HTR-8/SVneo (cell line): ENCODE measurements at regions not wholly inside any gene's neighbourhood (a gene's known extent, or its start where the extent isn't known, plus 50 kb on each side); places are given as distances from the start of the nearest gene placed in this dataset.
"Not testable (repeated sequence)": the region's sequence is repeated elsewhere in the genome, so short reads cannot be mapped to it uniquely, and the experiment has no call there.

ENCODE experiments used
- DNase-seq: peaks from one replicate; pipeline ENCODE4 v3.0.0; 2011; ENCODE audit warnings: low spot score, mixed read lengths; ENCODE audit not compliant: insufficient read length
- FAIRE-seq: peaks from 2 replicates; lab custom pipeline; 2011; peaks lifted over from hg19 to GRCh38; lab: Jason Lieb, UNC

DNA sequence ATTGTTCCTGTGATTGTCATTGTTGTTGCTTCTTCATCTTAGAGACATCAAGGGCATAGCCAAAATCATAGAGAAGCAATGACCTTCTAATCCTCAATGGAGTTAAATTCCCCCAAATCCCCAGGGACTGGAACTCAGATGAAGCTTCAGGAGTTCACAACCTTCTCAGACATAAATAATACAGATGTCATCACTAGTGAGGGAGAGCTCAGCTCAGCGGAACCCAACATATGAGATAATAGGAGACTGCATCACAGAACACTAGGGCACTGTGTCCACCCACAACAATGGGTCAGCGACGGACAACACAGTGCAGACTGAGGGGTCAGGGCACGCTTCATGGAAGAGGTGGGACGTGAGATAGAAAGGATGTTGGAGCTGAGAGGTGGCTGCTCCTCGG, 1290.4 kb upstream of the TMEM132C start:
- FAIRE-seq (no peak), DNase-seq (no peak)

GRCh38 chr12:126979564-126979963, 1287.4 kb upstream of the TMEM132C start:
- not testable (repeated sequence) for DNase-seq

DNA sequence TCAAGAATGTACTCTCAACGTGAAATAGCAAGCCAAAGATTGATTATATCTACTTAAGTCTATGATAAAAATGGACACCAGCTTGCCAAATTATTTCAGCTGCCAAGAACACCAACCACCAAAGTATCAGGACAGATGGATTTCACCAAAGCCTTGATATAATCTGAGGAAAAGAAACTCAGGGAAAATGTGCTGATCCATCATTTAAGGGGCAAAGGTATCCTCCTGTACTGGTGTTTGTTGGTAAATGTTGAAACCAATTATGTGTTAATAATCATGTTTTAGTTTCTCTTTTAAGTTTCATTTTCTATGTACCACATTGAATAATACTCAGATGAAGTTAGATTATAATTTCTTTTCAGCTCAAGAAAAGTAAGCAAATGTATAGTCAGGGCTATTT, 1284.3 kb upstream of the TMEM132C start:
- no peak for FAIRE-seq
- no peak for DNase-seq

More at GRCh38 chr12:126979564-126979963, 1287.4 kb upstream of the TMEM132C start:
- not testable (repeated sequence) for FAIRE-seq

- not testable (repeated sequence) for DNase-seq, FAIRE-seq
Observed at GRCh38 chr12:126983735-126984134, 1283.2 kb upstream of the TMEM132C start.

GRCh38 chr12:126985663-126986062, 1281.3 kb upstream of the TMEM132C start:
- not testable (repeated sequence) for FAIRE-seq, DNase-seq

GRCh38 chr12:126989532-126989931, 1277.4 kb upstream of the TMEM132C start:
- no peak for FAIRE-seq

GRCh38 chr12:126993898-126994297, 1273.1 kb upstream of the TMEM132C start:
- no peak for FAIRE-seq
- DNase-seq, result no peak

More at GRCh38 chr12:126989532-126989931, 1277.4 kb upstream of the TMEM132C start:
- DNase-seq, result no peak

GRCh38 chr12:126994599-126994998, 1272.4 kb upstream of the TMEM132C start:
- FAIRE-seq (no peak), DNase-seq (no peak)

- no peak for DNase-seq
- FAIRE-seq, result no peak
Observed at GRCh38 chr12:126998031-126998430, 1268.9 kb upstream of the TMEM132C start.

GRCh38 chr12:126998747-126999285, 1268.2 kb upstream of the TMEM132C start:
- DNase-seq (no peak), FAIRE-seq (no peak)

GRCh38 chr12:126999352-126999751, 1267.6 kb upstream of the TMEM132C start:
- no peak for DNase-seq
- no peak for FAIRE-seq

DNA sequence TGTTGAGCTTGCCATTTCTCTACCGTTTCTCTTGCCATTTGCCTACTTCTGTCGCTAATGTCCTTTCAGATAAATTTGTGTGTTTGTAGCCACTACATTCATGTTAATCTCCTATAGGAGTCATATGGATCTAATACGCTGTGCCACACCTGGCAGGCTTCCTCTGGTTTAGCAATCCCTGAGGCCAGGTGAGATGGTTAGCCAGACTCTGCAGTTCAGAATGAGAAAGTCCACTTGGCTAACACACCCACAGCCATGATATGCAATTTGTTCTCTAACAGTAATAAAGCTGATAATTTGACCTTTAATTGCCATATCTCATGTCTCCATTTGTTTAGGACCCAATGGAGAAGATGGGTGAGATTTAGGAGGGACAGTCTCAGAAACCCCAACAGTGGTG, 1261.6 kb upstream of the TMEM132C start:
- DNase-seq (no peak), FAIRE-seq (no peak)

GRCh38 chr12:127006972-127007371, 1260.0 kb upstream of the TMEM132C start:
- FAIRE-seq (no peak), DNase-seq (no peak)

DNA sequence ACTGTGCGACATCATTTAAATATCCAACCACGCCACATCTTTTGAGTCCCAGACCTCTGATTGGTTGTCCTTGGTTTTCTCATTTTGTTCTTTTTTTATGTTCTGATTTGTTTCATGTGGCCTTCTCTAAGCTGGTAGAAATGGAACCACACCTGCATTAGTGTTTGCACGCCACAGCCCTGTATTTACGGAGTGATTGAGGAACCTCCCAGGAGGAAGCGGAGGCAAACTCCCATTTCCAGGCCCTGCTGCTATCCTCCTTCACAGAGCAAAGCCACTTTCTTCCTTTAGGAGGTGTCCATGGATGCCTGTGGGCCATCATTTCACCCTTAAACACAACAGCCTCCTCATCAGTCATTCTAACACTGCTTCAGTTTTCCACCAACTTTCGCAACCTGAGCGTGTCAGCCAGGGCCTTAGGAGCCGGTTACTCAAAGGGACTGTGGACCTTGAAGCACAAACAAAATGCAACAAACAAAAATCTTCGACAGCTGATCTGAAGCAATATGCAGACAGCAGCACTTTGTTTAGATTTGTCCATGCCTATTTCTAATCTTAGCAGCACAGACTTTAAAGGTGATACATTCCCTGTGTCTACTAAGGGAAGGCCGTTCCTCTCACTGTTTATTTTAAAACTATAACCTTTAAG, 1258.1 kb upstream of the TMEM132C start:
- DNase-seq (no peak), FAIRE-seq (no peak)

DNA sequence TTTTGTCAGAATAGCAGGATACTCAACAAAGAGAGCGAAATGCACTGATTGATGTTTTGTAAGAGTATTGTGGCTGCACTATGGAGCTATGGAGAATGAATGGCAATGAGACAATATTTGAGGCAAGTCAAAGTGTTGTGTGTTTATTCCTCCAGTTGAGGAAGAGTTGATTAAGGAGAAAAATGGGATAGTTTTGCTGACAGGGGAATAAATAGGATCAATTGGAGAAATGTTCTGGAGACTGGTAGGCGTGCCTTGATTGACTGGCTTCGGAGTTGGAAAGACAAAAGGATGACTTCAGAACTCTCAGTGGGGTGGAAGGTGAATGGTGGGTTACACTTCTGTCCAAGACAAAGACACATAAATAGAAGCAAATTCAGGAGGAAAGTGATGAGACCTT, 1254.9 kb upstream of the TMEM132C start:
- FAIRE-seq, result no peak
- no peak for DNase-seq

GRCh38 chr12:127013197-127013596, 1253.8 kb upstream of the TMEM132C start:
- DNase-seq (no peak), FAIRE-seq (no peak)

DNA sequence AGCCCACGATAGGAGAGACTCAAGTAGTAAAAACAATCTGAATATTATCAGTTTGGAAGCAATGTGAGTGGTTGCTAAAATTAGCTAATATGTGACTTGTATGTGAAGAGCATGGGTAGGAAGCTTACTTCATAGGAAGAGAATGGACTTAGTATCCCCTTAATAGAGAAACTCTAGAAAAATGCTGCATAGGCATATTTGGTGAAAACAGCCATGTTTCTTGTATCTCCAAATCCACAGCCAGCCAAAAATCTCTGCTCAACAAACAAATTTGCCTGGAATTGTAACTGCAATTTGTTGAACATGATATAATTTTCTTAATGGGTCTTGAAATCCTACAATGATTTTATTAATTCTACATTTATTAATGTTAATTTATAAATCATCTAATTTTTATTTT, 1252.9 kb upstream of the TMEM132C start:
- no peak for FAIRE-seq
- no peak for DNase-seq

DNA sequence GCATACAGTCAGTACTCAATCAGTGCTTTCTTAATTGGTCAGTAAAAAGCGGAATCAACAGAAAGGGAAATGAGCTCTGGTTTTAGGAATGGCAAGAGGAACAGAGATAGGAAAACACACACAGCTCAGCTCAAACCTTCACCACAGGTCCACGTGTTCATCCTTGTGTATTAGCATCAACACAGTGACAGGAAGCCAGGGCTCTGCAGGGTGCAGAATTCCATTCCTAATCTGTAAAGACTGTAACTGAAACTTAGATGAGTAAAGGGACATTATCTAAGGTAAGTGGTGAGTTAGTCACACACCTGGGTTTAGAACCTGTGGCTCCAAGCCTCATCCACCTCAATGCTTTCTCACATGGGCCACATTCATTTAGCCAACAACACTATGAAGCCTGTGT, 1242.2 kb upstream of the TMEM132C start:
- FAIRE-seq (no peak), DNase-seq (no peak)

GRCh38 chr12:127025545-127025944, 1241.4 kb upstream of the TMEM132C start:
- FAIRE-seq (no peak), DNase-seq (peak; percentile 3)

DNA sequence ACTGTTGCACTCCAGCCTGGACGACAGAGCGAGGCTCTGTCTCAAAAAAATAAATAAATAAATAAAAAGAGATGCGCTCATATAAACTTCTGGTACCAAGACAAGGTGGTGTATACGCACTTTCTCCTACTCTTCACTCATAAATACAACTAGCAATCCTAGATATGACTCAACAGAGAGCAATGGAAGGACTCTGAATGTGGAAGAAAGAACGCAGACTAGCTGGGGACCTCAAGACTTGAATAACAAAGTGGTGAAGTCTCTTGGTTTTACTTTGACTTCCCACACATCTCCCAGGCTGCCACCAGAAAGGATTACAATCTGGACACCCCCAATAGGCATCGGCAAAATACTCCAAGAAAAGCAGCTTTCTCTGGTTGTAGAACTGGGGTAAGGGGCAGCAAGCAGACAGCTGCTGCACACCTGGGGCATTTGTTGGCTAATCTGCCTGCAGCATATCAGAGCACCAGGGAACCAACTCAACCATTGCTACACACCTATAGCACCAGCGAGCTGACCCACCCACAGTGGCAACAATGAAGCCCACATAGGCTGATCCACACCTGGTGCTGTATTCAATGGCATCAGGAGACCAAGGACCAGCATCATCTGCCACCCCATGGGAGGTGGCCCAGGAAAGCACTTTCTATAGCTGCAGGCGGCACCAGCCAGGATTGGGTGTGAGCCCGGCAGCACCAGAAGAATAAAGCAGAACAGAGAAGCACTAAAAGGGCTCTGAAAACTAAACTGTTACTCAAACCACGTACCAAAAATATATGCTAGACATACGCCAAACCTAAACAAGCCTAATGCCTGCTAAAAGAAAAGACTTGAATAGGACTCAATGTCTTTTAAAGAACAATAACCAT, 1231.7 kb upstream of the TMEM132C start:
- DNase-seq, result no peak
- no peak for FAIRE-seq

GRCh38 chr12:127038152-127038551, 1228.8 kb upstream of the TMEM132C start:
- DNase-seq (no peak), FAIRE-seq (no peak)
